Mesothelial cell of epicardium (in vitro differentiated cells): ENCODE measurements at regions not wholly inside any gene's neighbourhood (a gene's known extent, or its start where the extent isn't known, plus 50 kb on each side); places are given as distances from the start of the nearest gene placed in this dataset.

ENCODE experiments used
- DNase-seq, 2 experiments: peaks; one replicate each; pipeline ENCODE4 v3.0.0; 2021; ENCODE audit warnings: low spot score in 2 of 2; ENCODE audit not compliant: unreplicated experiment in 2 of 2
- H3K27ac Mint-ChIP-seq: 2 replicates; pipeline ENCODE4 v1.8.0; 2021; ENCODE audit warnings: mixed read lengths
- H3K27me3 Mint-ChIP-seq: 2 replicates; pipeline ENCODE4 v1.8.0; 2021; ENCODE audit warnings: low read depth, mixed read lengths
- H3K36me3 Mint-ChIP-seq: 2 replicates; pipeline ENCODE4 v1.8.0; 2021; ENCODE audit warnings: mixed read lengths
- H3K4me1 Mint-ChIP-seq: 2 replicates; pipeline ENCODE4 v1.8.0; 2021; ENCODE audit warnings: mixed read lengths
- H3K4me3 Mint-ChIP-seq: 2 replicates; pipeline ENCODE4 v1.8.0; 2021; ENCODE audit warnings: mild to moderate bottlenecking, moderate library complexity, mixed read lengths
- H3K9me3 Mint-ChIP-seq: 2 replicates; pipeline ENCODE4 v1.8.0; 2021; ENCODE audit warnings: mixed read lengths
- CTCF ChIP-seq: fragments of 200-600 bp; sonication (generic); IDR thresholded peaks from one replicate; pipeline ENCODE4 v1.5.0; 2021; ENCODE audit warnings: antibody characterized with exemption; ENCODE audit not compliant: unreplicated experiment

GRCh38 chr7:113392841-113393540 lies 274.6 kb upstream of the SMIM30 start:
- Mint-ChIP-seq H3K4me1 (peaks cover 12% of the 10 kb centered on the region), H3K27ac (no peak overlapping the region), H3K36me3 (peaks cover 1% of the 10 kb centered on the region), H3K4me3 (no peak overlapping the region), H3K9me3 (peaks cover 25% of the 10 kb centered on the region), H3K27me3 (peaks cover 2% of the 10 kb centered on the region)
- TF ChIP-seq CTCF, result no peak
- DNase-seq, result no peak

GRCh38 chr7:113392421-113392820 lies 274.1 kb upstream of the SMIM30 start:
- Mint-ChIP-seq H3K36me3 (peaks cover 1% of the 10 kb centered on the region), H3K4me3 (no peak overlapping the region), H3K27ac (no peak overlapping the region), H3K4me1 (peaks cover 12% of the 10 kb centered on the region), H3K27me3 (peaks cover 2% of the 10 kb centered on the region), H3K9me3 (peaks cover 21% of the 10 kb centered on the region)
- TF ChIP-seq CTCF, result no peak
- no peak for DNase-seq

GRCh38 chr7:113389112-113389646 lies 270.8 kb upstream of the SMIM30 start:
- Mint-ChIP-seq H3K9me3 (peaks cover 21% of the 10 kb centered on the region), H3K4me3 (no peak overlapping the region), H3K36me3 (peaks cover 1% of the 10 kb centered on the region), H3K27me3 (no peaks in the 10 kb centered on the region), H3K4me1 (peaks cover 10% of the 10 kb centered on the region), H3K27ac (no peak overlapping the region)
- TF ChIP-seq CTCF, result no peak
- DNase-seq, result no peak

- no peak for TF ChIP-seq CTCF
- H3K27me3 Mint-ChIP-seq, result no peaks in the 10 kb centered on the region
- peaks cover 2% of the 10 kb centered on the region for H3K9me3 Mint-ChIP-seq
- H3K4me1 Mint-ChIP-seq, result peaks cover 7% of the 10 kb centered on the region
- no peak overlapping the region for H3K4me3 Mint-ChIP-seq
- no peaks in the 10 kb centered on the region for H3K36me3 Mint-ChIP-seq
- no peak for DNase-seq
- no peak overlapping the region for H3K27ac Mint-ChIP-seq
Observed at GRCh38 chr7:113383638-113384037, 265.3 kb upstream of the SMIM30 start.

- peaks cover 2% of the 10 kb centered on the region for H3K27me3 Mint-ChIP-seq
- no peaks in the 10 kb centered on the region for H3K9me3 Mint-ChIP-seq
- no peak overlapping the region for H3K27ac Mint-ChIP-seq
- peaks cover 7% of the 10 kb centered on the region for H3K4me1 Mint-ChIP-seq
- no peak for DNase-seq
- no peaks in the 10 kb centered on the region for H3K36me3 Mint-ChIP-seq
- no peak for TF ChIP-seq CTCF
- no peak overlapping the region for H3K4me3 Mint-ChIP-seq
Observed at GRCh38 chr7:113379746-113380145, 261.4 kb upstream of the SMIM30 start.
